MM.1S (cell line): ENCODE measurements at regions not wholly inside any gene's neighbourhood (a gene's known extent, or its start where the extent isn't known, plus 50 kb on each side); places are given as distances from the start of the nearest gene placed in this dataset.
"Not testable (repeated sequence)": the region's sequence is repeated elsewhere in the genome, so short reads cannot be mapped to it uniquely, and the experiment has no call there.

Source experiments
- DNase-seq: peaks from one replicate; pipeline ENCODE4 v3.0.0-alpha.2; 2015
- H2AFZ ChIP-seq: fragments of 300-600 bp; sonication (generic); 2 replicates; pipeline ENCODE4 v1.6.0; 2016; ENCODE audit warnings: antibody characterized with exemption, low read length
- H3F3A ChIP-seq: fragments of 300-600 bp; sonication (generic); 2 replicates; pipeline ENCODE4 v1.6.1; 2016; ENCODE audit warnings: mild to moderate bottlenecking, antibody characterized with exemption, low read length, moderate library complexity, mixed read lengths; ENCODE audit not compliant: insufficient read depth
- H3K27ac ChIP-seq: fragments of 300-600 bp; sonication (generic); 2 replicates; pipeline ENCODE4 v1.5.1; 2016; ENCODE audit warnings: mild to moderate bottlenecking, low read length
- H3K27me3 ChIP-seq: fragments of 300-600 bp; sonication (generic); replicated peaks from 2 replicates; pipeline ENCODE4 v1.6.0; 2016; ENCODE audit warnings: low read length; ENCODE audit not compliant: insufficient read depth
- H3K36me3 ChIP-seq: fragments of 300-600 bp; sonication (generic); replicated peaks from 2 replicates; pipeline ENCODE4 v1.6.1; 2016; ENCODE audit warnings: mild to moderate bottlenecking, low read length, mixed read lengths; ENCODE audit not compliant: insufficient read depth
- H3K4me1 ChIP-seq: fragments of 300-600 bp; sonication (generic); 2 replicates; pipeline ENCODE4 v1.6.1; 2016; ENCODE audit warnings: low read length, mixed read lengths
- H3K4me2 ChIP-seq: fragments of 300-600 bp; sonication (generic); 2 replicates; pipeline ENCODE4 v1.6.0; 2016; ENCODE audit warnings: low read depth, low read length
- H3K4me3 ChIP-seq: fragments of 300-600 bp; sonication (generic); 2 replicates; pipeline ENCODE4 v1.5.1; 2016; ENCODE audit warnings: low read length, mixed read lengths
- H3K79me2 ChIP-seq: fragments of 300-600 bp; sonication (generic); 2 replicates; pipeline ENCODE4 v1.6.1; 2016; ENCODE audit warnings: mixed run types, low read length, mixed read lengths
- H3K9ac ChIP-seq: fragments of 300-600 bp; sonication (generic); 2 replicates; pipeline ENCODE4 v1.6.1; 2016; ENCODE audit warnings: low read length, mixed read lengths
- H3K9me2 ChIP-seq: fragments of 300-600 bp; sonication (generic); replicated peaks from 2 replicates; pipeline ENCODE4 v1.6.1; 2016; ENCODE audit warnings: mild to moderate bottlenecking, low read length, mixed read lengths; ENCODE audit not compliant: insufficient read depth
- H3K9me3 ChIP-seq: fragments of 300-600 bp; sonication (generic); replicated peaks from 2 replicates; pipeline ENCODE4 v1.6.1; 2016; ENCODE audit warnings: mild to moderate bottlenecking, low read length, mixed read lengths; ENCODE audit not compliant: insufficient read depth
- H4K20me1 ChIP-seq: fragments of 300-600 bp; sonication (generic); 2 replicates; pipeline ENCODE4 v1.6.1; 2016; ENCODE audit warnings: mild to moderate bottlenecking, low read length, moderate library complexity, mixed read lengths; ENCODE audit not compliant: insufficient read depth
- EZH2 ChIP-seq: fragments of 300-600 bp; sonication (generic); optimal IDR thresholded peaks from 2 replicates; pipeline ENCODE3; 2017; ENCODE audit warnings: low read depth, mild to moderate bottlenecking, antibody characterized with exemption, low read length, mixed read lengths
- EZH2phosphoT487 ChIP-seq: fragments of 300-600 bp; sonication (generic); IDR thresholded peaks from 2 replicates; pipeline ENCODE4 v1.6.1; 2018; ENCODE audit warnings: antibody characterized with exemption, low read length
- TF ChIP-seq, protein P1 (sequence below): fragments of 300-600 bp; sonication (generic); IDR thresholded peaks from 2 replicates; pipeline ENCODE4 v1.5.1; 2016; ENCODE audit warnings: antibody characterized with exemption, low read length, mixed read lengths

DNA sequence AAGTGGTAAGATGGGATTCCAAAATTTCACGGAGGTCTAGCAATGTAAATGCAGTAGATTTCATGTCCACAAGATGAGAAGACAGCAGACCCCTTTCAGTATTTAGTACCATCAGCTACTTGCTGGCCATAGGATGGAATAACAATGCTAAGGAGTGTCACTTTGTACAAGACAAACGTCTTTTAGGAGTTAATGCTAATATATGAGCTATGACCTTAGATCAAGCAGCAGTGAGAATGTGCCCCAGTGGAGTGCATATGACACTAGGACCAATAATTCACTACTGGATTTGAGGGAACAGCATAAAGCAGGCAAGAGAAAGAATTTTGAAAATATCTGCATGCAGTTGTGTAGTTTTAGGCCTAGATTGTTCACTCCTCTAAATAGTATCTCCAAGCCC lies 182.8 kb upstream of the ZNF804B start:
- Histone ChIP-seq H3K27me3 (no peaks in the 10 kb centered on the region), H3K9me3 (no peaks in the 10 kb centered on the region), H3K4me3 (no peak overlapping the region), H3K36me3 (no peaks in the 10 kb centered on the region), H3K4me2 (no peak overlapping the region), H2AFZ (no peak overlapping the region), H3K4me1 (no peaks in the 10 kb centered on the region), H3K9me2 (no peaks in the 10 kb centered on the region), H3F3A (no peaks in the 10 kb centered on the region), H3K27ac (no peak overlapping the region), H3K9ac (no peak overlapping the region), H3K79me2 (no peaks in the 10 kb centered on the region), H4K20me1 (no peaks in the 10 kb centered on the region)
- no peak for TF ChIP-seq EZH2
- TF ChIP-seq EZH2phosphoT487 = no peak
- TF ChIP-seq, protein P1, sequence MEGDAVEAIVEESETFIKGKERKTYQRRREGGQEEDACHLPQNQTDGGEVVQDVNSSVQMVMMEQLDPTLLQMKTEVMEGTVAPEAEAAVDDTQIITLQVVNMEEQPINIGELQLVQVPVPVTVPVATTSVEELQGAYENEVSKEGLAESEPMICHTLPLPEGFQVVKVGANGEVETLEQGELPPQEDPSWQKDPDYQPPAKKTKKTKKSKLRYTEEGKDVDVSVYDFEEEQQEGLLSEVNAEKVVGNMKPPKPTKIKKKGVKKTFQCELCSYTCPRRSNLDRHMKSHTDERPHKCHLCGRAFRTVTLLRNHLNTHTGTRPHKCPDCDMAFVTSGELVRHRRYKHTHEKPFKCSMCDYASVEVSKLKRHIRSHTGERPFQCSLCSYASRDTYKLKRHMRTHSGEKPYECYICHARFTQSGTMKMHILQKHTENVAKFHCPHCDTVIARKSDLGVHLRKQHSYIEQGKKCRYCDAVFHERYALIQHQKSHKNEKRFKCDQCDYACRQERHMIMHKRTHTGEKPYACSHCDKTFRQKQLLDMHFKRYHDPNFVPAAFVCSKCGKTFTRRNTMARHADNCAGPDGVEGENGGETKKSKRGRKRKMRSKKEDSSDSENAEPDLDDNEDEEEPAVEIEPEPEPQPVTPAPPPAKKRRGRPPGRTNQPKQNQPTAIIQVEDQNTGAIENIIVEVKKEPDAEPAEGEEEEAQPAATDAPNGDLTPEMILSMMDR = no peak
- no peak for DNase-seq

GRCh38 chr7:88566162-88566729 lies 193.3 kb upstream of the ZNF804B start:
- Histone ChIP-seq H3K79me2 (no peaks in the 10 kb centered on the region), H3K27ac (no peak overlapping the region), H3K9ac (no peak overlapping the region), H3F3A (no peaks in the 10 kb centered on the region), H3K4me3 (no peak overlapping the region), H3K36me3 (no peaks in the 10 kb centered on the region), H4K20me1 (no peaks in the 10 kb centered on the region), H3K9me3 (no peaks in the 10 kb centered on the region), H3K4me1 (no peaks in the 10 kb centered on the region), H3K9me2 (no peaks in the 10 kb centered on the region), H2AFZ (no peak overlapping the region), H3K27me3 (no peaks in the 10 kb centered on the region), H3K4me2 (no peak overlapping the region)
- TF ChIP-seq EZH2phosphoT487 (no peak), EZH2 (no peak)
- TF ChIP-seq, protein P1 = no peak
- no peak for DNase-seq

- DNase-seq = no peak
- TF ChIP-seq, protein P1 = no peak
- no peak for TF ChIP-seq EZH2
- Histone ChIP-seq H2AFZ (no peak overlapping the region), H3K4me1 (no peaks in the 10 kb centered on the region), H3K9me3 (no peaks in the 10 kb centered on the region), H3K36me3 (no peaks in the 10 kb centered on the region), H3K27me3 (no peaks in the 10 kb centered on the region), H3K79me2 (no peaks in the 10 kb centered on the region), H4K20me1 (no peaks in the 10 kb centered on the region), H3F3A (no peaks in the 10 kb centered on the region), H3K4me2 (no peak overlapping the region), H3K9me2 (no peaks in the 10 kb centered on the region), H3K27ac (no peak overlapping the region), H3K4me3 (no peak overlapping the region), H3K9ac (no peak overlapping the region)
These were observed 194.1 kb upstream of the ZNF804B start for GRCh38 chr7:88565401-88565800.

DNA sequence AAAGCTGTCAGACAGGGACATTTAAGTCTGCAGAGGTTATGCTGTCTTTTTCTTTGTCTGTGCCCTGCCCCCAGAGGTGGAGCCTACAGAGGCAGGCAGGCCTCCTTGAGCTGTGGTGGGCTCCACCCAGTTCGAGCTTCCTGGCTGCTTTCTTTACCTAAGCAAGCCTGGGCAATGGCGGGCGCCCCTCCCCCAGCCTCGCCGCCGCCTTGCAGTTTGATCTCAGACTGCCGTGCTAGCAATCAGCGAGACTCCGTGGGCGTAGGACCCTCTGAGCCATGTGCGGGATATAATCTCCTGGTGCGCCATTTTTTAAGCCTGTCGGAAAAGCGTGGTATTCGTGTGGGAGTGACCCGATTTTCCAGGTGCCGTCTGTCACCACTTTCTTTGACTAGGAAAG lies 203.1 kb upstream of the ZNF804B start:
- H3K4me1 ChIP-seq, H3K4me2 ChIP-seq, H2AFZ ChIP-seq, H3F3A ChIP-seq, H3K9me2 ChIP-seq, H3K27ac ChIP-seq, H3K9me3 ChIP-seq, H3K9ac ChIP-seq, DNase-seq, H3K4me3 ChIP-seq, H3K79me2 ChIP-seq, H3K36me3 ChIP-seq, H3K27me3 ChIP-seq, H4K20me1 ChIP-seq: not testable (repeated sequence)

GRCh38 chr7:88554847-88555246 lies 204.7 kb upstream of the ZNF804B start:
- not testable (repeated sequence) for H3K4me1 ChIP-seq, H2AFZ ChIP-seq, H3K9me2 ChIP-seq, H3K4me2 ChIP-seq, H3K27ac ChIP-seq, H4K20me1 ChIP-seq, DNase-seq, H3K4me3 ChIP-seq, H3K9me3 ChIP-seq, H3K36me3 ChIP-seq, H3F3A ChIP-seq, H3K27me3 ChIP-seq, H3K79me2 ChIP-seq, H3K9ac ChIP-seq
